ENCODE measurements at regions not wholly inside any gene's neighbourhood (a gene's known extent, or its start where the extent isn't known, plus 50 kb on each side); places are given as distances from the start of the nearest gene placed in this dataset.

- H3K27ac ChIP-seq (ENCODE audit: low read depth in 2 of 2, low read length in 2 of 2): no peak overlapping the region
- no peak overlapping the region for H3K9ac ChIP-seq (ENCODE audit: low read depth in 1 of 2, low read length in 2 of 2)
- no peaks in the 10 kb centered on the region for H3K4me1 ChIP-seq (ENCODE audit: control insufficient read depth in 2 of 2, insufficient read depth in 2 of 2, low read length in 2 of 2)
- no peaks in the 10 kb centered on the region for H3K36me3 ChIP-seq (ENCODE audit: control insufficient read depth in 2 of 2, insufficient read depth in 2 of 2, low read length in 2 of 2)
- H3K4me3 ChIP-seq (ENCODE audit: low read length in 2 of 2): no peak overlapping the region
- H3K9me3 ChIP-seq (ENCODE audit: control insufficient read depth in 2 of 2, low read length in 2 of 2): peaks cover 0 to 2% of the 10 kb centered on the region in 2 donors
- H3K27me3 ChIP-seq (ENCODE audit: control insufficient read depth in 2 of 2, insufficient read depth in 2 of 2, low read length in 2 of 2): no peaks in the 10 kb centered on the region
These were observed 499.9 kb downstream of the TBL1XR1 start for GRCh38 chr3:176697284-176697889.

DNA sequence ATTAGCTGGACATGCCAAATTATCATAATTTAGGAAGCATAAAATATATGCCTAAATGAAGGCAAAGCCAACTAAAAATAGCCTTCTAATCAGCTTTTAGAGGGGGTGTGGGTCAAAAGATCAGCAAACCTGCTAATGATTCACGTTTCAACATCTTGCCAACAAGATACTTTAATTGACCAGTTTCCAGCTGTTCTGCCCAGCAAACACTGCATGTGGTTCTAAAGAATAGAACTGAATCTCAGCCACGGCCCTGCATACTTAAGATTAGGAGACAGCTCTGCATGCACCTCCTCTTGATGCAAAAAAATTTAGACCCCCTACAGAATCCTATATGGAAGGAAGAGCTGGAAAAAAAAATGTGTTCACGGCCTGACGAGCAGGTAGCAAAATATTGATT, 500.5 kb downstream of the TBL1XR1 start:
- Histone ChIP-seq H3K4me3 (ENCODE audit: low read length in 2 of 2) (no peak overlapping the region), H3K36me3 (ENCODE audit: control insufficient read depth in 2 of 2, insufficient read depth in 2 of 2, low read length in 2 of 2) (no peaks in the 10 kb centered on the region), H3K9ac (ENCODE audit: low read depth in 1 of 2, low read length in 2 of 2) (no peak overlapping the region), H3K27ac (ENCODE audit: low read depth in 2 of 2, low read length in 2 of 2) (no peak overlapping the region), H3K4me1 (ENCODE audit: control insufficient read depth in 2 of 2, insufficient read depth in 2 of 2, low read length in 2 of 2) (no peaks in the 10 kb centered on the region), H3K9me3 (ENCODE audit: control insufficient read depth in 2 of 2, low read length in 2 of 2) (peaks cover 0 to 2% of the 10 kb centered on the region in 2 donors), H3K27me3 (ENCODE audit: control insufficient read depth in 2 of 2, insufficient read depth in 2 of 2, low read length in 2 of 2) (no peaks in the 10 kb centered on the region)

- H3K27ac ChIP-seq (ENCODE audit: low read depth in 2 of 2, low read length in 2 of 2): no peak overlapping the region
- H3K9ac ChIP-seq (ENCODE audit: low read depth in 1 of 2, low read length in 2 of 2): no peak overlapping the region
- no peaks in the 10 kb centered on the region for H3K27me3 ChIP-seq (ENCODE audit: control insufficient read depth in 2 of 2, insufficient read depth in 2 of 2, low read length in 2 of 2)
- H3K4me1 ChIP-seq (ENCODE audit: control insufficient read depth in 2 of 2, insufficient read depth in 2 of 2, low read length in 2 of 2): no peaks in the 10 kb centered on the region
- no peaks in the 10 kb centered on the region for H3K36me3 ChIP-seq (ENCODE audit: control insufficient read depth in 2 of 2, insufficient read depth in 2 of 2, low read length in 2 of 2)
- peaks cover 0 to 2% of the 10 kb centered on the region in 2 donors for H3K9me3 ChIP-seq (ENCODE audit: control insufficient read depth in 2 of 2, low read length in 2 of 2)
- no peak overlapping the region for H3K4me3 ChIP-seq (ENCODE audit: low read length in 2 of 2)
These were observed 504.1 kb downstream of the TBL1XR1 start for GRCh38 chr3:176692966-176693785.

DNA sequence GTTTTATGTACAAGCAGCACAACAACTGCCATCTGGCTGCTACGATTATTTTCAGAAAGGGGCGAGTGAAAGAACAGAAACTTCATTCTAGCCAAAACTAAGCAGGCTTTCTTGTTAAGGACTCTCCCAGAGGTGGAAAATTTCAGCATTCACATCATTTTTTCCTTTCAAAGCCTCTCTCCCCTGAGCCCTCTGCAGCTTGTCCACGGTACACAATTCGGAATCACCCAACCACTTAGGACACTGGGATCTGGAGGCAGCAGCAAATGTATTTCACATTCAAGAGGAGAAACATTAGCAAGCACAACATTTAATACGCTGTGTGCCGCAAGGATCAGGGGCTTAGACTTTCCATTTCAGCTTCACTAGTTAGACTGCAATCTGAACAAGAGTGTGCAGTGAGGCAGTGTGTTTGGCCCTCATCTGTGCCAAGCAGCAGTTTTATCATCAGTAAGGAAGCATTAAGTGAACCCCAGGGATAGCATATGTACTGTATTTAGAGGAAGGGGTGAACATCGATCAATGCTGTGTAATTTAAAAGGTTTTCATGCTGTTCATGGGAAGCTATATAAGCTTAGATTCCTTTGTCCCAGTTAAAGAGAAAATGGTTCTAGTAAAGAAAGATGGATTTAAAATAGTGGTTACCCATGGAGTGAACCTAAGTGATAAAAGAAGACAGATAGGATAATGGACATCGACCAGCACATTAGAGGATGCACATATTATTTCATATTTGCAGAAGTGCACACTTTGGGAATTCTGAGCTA, 504.9 kb downstream of the TBL1XR1 start:
- Histone ChIP-seq H3K4me1 (ENCODE audit: control insufficient read depth in 2 of 2, insufficient read depth in 2 of 2, low read length in 2 of 2) (no peaks in the 10 kb centered on the region), H3K27me3 (ENCODE audit: control insufficient read depth in 2 of 2, insufficient read depth in 2 of 2, low read length in 2 of 2) (no peaks in the 10 kb centered on the region), H3K36me3 (ENCODE audit: control insufficient read depth in 2 of 2, insufficient read depth in 2 of 2, low read length in 2 of 2) (no peaks in the 10 kb centered on the region), H3K27ac (ENCODE audit: low read depth in 2 of 2, low read length in 2 of 2) (no peak overlapping the region), H3K4me3 (ENCODE audit: low read length in 2 of 2) (no peak overlapping the region), H3K9me3 (ENCODE audit: control insufficient read depth in 2 of 2, low read length in 2 of 2) (peaks cover 0 to 2% of the 10 kb centered on the region in 2 donors), H3K9ac (ENCODE audit: low read depth in 1 of 2, low read length in 2 of 2) (no peak overlapping the region)

- no peak overlapping the region for H3K4me3 ChIP-seq (ENCODE audit: low read length in 2 of 2)
- H3K27ac ChIP-seq (ENCODE audit: low read depth in 2 of 2, low read length in 2 of 2): no peak overlapping the region
- H3K36me3 ChIP-seq (ENCODE audit: control insufficient read depth in 2 of 2, insufficient read depth in 2 of 2, low read length in 2 of 2): no peaks in the 10 kb centered on the region
- H3K9ac ChIP-seq (ENCODE audit: low read depth in 1 of 2, low read length in 2 of 2): no peak overlapping the region
- no peaks in the 10 kb centered on the region for H3K27me3 ChIP-seq (ENCODE audit: control insufficient read depth in 2 of 2, insufficient read depth in 2 of 2, low read length in 2 of 2)
- peaks cover 0 to 2% of the 10 kb centered on the region in 2 donors for H3K9me3 ChIP-seq (ENCODE audit: control insufficient read depth in 2 of 2, low read length in 2 of 2)
- H3K4me1 ChIP-seq (ENCODE audit: control insufficient read depth in 2 of 2, insufficient read depth in 2 of 2, low read length in 2 of 2): no peaks in the 10 kb centered on the region
These were observed 507.0 kb downstream of the TBL1XR1 start for GRCh38 chr3:176690083-176690869.

DNA sequence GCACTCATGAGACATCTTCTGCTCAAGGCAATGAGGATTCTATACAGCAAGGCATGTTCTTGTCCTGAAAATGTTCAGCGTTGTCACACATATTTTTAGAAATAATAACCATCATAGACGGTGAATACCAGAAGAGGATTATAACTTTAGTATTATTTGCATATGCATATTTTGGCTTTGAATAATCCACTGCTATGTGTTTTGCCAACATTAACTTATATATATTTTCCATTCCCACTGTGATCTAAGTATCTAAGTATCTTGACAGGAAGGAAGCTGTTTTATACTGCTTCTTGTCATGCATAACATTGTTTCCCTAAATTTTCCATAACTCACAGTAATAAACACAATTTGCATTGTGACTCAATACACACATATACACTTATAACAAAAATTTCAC, 509.5 kb downstream of the TBL1XR1 start:
- Histone ChIP-seq H3K9me3 (ENCODE audit: control insufficient read depth in 2 of 2, low read length in 2 of 2) (no peaks in the 10 kb centered on the region), H3K4me1 (ENCODE audit: control insufficient read depth in 2 of 2, insufficient read depth in 2 of 2, low read length in 2 of 2) (no peaks in the 10 kb centered on the region), H3K27ac (ENCODE audit: low read depth in 2 of 2, low read length in 2 of 2) (no peak overlapping the region), H3K27me3 (ENCODE audit: control insufficient read depth in 2 of 2, insufficient read depth in 2 of 2, low read length in 2 of 2) (no peaks in the 10 kb centered on the region), H3K4me3 (ENCODE audit: low read length in 2 of 2) (no peak overlapping the region), H3K36me3 (ENCODE audit: control insufficient read depth in 2 of 2, insufficient read depth in 2 of 2, low read length in 2 of 2) (no peaks in the 10 kb centered on the region), H3K9ac (ENCODE audit: low read depth in 1 of 2, low read length in 2 of 2) (no peak overlapping the region)

GRCh38 chr3:176683382-176683781, 513.9 kb downstream of the TBL1XR1 start:
- no peak overlapping the region for H3K9ac ChIP-seq (ENCODE audit: low read depth in 1 of 2, low read length in 2 of 2)

DNA sequence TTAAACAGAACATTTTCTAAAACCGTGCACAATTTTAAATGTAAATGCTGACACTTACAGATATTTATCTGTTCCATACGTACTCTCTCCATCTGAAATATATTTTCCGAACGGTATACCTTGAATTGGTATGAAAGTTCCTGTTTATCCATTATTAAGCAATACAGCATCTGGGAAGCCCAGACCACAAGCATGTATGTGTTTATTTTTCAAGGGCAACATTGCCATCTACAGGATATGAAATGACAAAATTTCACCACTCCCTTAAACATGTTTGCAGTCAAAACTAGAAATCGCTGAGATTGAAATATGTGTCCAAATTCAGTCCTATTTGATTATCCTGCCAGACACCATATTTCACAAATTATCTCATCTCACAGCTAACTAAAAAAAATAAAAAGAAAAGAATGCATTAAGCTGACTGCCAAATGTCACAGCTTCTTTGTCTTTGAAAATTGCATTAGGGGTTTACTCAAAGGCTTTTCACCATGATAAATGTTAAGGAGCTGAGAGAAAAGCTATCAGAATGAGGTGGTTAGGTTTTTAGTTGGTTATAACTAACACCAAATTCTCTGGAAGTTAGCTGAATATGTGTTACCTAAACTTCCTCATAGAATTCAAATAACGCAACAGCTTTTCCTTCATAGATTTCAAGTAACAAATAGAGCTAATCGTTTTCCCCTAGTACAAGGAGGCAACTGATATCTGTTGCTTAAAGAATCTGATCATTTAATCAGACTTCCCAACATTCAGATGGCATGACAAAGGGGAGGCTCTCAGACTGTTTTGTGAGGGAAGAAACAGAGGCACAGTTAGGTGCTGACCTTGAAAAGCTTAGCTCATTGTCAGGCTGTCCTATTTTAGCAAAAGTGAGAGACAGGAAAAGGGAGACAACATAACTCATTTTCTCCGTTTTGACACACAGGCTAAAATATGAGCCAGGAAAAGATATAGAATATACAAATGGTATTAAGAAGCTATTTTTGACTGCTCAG, 533.1 kb downstream of the TBL1XR1 start:
- H3K27ac ChIP-seq (ENCODE audit: low read depth in 2 of 2, low read length in 2 of 2): no peak overlapping the region
- no peak overlapping the region for H3K9ac ChIP-seq (ENCODE audit: low read depth in 1 of 2, low read length in 2 of 2)

More at GRCh38 chr3:176683382-176683781, 513.9 kb downstream of the TBL1XR1 start:
- Histone ChIP-seq H3K36me3 (ENCODE audit: control insufficient read depth in 2 of 2, insufficient read depth in 2 of 2, low read length in 2 of 2) (no peaks in the 10 kb centered on the region), H3K27ac (ENCODE audit: low read depth in 2 of 2, low read length in 2 of 2) (no peak overlapping the region), H3K9me3 (ENCODE audit: control insufficient read depth in 2 of 2, low read length in 2 of 2) (no peaks in the 10 kb centered on the region), H3K4me3 (ENCODE audit: low read length in 2 of 2) (no peak overlapping the region), H3K27me3 (ENCODE audit: control insufficient read depth in 2 of 2, insufficient read depth in 2 of 2, low read length in 2 of 2) (no peaks in the 10 kb centered on the region), H3K4me1 (ENCODE audit: control insufficient read depth in 2 of 2, insufficient read depth in 2 of 2, low read length in 2 of 2) (no peaks in the 10 kb centered on the region)

GRCh38 chr3:176663387-176663786, 533.9 kb downstream of the TBL1XR1 start:
- no peaks in the 10 kb centered on the region for H3K36me3 ChIP-seq (ENCODE audit: control insufficient read depth in 2 of 2, insufficient read depth in 2 of 2, low read length in 2 of 2)
- no peaks in the 10 kb centered on the region for H3K27me3 ChIP-seq (ENCODE audit: control insufficient read depth in 2 of 2, insufficient read depth in 2 of 2, low read length in 2 of 2)
- H3K9me3 ChIP-seq (ENCODE audit: control insufficient read depth in 2 of 2, low read length in 2 of 2): no peaks in the 10 kb centered on the region
- no peak overlapping the region for H3K4me3 ChIP-seq (ENCODE audit: low read length in 2 of 2)
- no peaks in the 10 kb centered on the region for H3K4me1 ChIP-seq (ENCODE audit: control insufficient read depth in 2 of 2, insufficient read depth in 2 of 2, low read length in 2 of 2)
- H3K9ac ChIP-seq (ENCODE audit: low read depth in 1 of 2, low read length in 2 of 2): peak overlapping the region in 1 of 2 donors; percentile 17
- H3K27ac ChIP-seq (ENCODE audit: low read depth in 2 of 2, low read length in 2 of 2): no peak overlapping the region

More for the DNA sequence above, 533.1 kb downstream of the TBL1XR1 start:
- Histone ChIP-seq H3K36me3 (ENCODE audit: control insufficient read depth in 2 of 2, insufficient read depth in 2 of 2, low read length in 2 of 2) (no peaks in the 10 kb centered on the region), H3K9me3 (ENCODE audit: control insufficient read depth in 2 of 2, low read length in 2 of 2) (no peaks in the 10 kb centered on the region), H3K4me1 (ENCODE audit: control insufficient read depth in 2 of 2, insufficient read depth in 2 of 2, low read length in 2 of 2) (no peaks in the 10 kb centered on the region), H3K27me3 (ENCODE audit: control insufficient read depth in 2 of 2, insufficient read depth in 2 of 2, low read length in 2 of 2) (no peaks in the 10 kb centered on the region), H3K4me3 (ENCODE audit: low read length in 2 of 2) (no peak overlapping the region)

Measured in mucosa of rectum (tissue), 2 donors.